ENCODE measurements at regions not wholly inside any gene's neighbourhood (a gene's known extent, or its start where the extent isn't known, plus 50 kb on each side); places are given as distances from the start of the nearest gene placed in this dataset.

DNA sequence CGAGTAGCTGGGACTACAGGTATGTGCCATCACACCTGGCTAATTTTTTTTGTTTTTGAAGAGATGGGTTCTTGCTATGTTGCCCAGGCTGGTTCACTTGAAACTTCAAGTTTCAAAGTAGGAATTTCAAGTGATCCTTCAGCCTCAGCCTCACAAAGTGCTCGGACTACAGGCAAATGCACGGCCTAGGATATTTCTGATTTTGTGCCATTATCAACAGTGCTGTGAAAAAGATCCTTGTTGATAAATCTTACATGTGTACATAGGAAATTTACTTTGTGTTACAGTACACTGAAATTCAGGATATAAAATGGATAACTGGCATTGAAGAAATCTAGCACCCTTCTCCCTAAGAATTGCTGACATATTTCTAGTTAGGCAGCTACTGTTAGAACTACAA is 184.6 kb upstream of the PRDM1 start:
- no peak for DNase-seq

DNA sequence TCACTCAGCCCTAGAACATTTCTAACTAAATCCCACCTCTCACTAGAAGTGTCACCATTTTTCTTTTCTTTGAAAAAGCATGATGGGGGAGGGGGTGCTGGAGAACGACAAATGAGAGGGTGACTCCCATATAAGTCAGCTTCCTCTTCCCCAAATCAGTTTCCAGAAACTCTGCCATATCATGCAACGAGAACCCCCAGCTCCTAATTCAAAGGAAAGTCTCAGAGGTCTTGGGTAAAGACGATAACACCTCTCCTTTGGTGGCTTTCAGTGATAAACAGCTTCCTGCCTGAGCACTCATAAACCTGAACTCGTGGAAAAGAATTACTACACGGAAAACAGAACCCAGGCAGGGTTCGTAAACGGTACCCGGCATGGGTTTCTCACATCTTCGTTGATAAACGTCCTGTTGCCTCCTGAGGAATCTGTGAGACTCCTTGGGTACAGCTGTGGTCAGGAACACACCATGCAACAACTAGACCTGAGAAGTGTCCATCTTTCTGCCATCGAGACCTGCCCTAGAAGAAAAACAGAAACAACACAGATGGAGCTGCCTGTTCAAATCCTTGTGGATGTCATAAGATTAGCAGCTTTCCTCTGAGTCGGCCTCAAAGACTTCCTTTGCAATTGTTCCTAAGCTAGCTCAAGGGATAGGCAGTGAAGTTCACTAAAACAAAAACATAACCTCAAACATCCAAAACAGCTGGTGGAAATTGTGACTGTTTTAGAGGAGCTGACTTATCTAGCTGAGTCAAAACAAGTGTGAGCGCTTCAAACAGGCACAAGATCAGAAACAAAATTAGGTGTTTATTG is 185.8 kb upstream of the PRDM1 start:
- DNase-seq = peak; percentile 61

DNA sequence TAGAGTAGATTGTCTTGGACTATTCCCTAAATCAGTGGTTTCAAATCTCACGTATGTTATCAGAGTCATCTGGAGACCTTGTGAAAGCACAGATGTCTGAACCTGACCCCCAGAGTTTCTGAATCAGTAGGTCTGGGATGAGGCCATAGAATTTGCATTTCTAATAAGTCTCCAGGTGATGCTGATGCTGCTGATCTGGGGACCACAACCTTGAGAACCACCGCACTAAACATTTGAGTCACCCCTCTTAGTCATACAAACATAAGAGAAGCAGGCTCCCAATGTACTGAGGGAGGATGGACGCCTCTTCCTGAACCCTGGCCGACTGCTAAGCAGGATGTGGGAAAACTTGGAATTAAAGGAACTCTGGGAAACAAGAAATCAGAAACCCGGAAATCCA is 187.8 kb upstream of the PRDM1 start:
- DNase-seq = no peak

DNA sequence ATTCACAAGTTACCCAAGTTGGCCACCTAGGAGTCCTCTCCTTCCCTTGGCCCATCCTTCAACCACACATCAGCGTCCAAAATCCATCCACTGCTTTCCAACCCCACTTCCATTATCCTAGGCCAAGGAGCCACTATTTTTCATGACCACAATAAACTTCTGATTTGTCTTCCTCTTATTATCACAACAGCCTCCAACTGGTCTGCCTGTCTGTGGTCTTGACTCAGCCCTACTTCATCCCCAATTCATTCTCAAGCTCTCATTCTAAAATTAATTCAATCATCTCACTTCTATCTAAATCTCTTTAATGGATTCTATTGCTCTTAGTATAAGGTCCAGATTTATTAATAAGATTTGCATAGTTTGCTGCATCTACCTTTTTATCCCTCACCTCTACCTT is 189.0 kb upstream of the PRDM1 start:
- DNase-seq = no peak

DNA sequence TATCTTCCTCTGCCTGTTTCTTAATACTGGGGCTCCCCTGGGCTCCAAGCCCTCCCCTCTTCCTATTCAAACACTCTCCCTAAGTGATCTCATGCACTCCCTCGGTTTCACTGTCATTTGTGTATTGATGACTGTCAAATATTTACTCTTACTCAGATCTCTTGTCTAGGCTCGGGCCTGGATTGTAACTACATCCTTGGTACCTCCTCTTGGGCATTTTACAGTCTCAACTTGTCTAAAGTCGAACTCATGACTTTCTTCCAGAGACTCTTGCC is 189.4 kb upstream of the PRDM1 start:
- DNase-seq = no peak

DNA sequence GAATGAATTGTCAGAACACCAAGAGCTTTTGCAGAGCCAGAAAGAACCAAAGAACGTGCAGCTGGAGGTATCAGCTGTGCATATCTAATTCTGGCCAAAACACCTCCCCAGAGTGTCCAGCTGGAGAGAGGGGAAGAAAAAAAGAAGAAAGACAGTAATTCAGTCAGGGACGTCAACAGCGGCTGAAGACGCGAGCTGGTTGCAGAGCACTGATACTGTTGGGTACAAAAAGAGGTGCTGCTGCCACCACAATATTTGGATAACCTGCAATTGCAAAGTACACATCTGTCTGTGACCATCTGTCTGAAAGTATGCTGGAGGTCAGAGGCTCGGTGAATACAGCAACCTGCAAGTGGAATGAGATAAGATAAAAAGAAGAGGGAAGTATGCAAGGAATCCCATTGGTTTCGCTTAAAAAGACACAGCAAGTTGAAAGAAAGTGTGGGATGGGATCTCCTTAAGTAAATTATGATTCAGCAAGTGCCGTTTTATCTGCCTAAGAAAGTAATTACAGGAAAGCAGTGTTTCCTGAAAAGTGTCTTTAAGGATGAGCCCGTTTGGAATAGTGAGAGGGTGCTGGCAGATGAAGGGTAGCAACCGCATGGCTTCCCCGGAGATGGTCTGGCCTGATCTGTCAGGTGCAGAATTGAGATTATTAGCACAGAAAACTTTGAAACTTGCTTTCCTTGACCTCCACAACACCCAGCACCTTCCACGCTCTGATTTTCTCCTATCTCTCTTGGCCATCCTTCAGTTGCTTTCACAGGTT is 189.9 kb upstream of the PRDM1 start:
- DNase-seq = no peak

DNA sequence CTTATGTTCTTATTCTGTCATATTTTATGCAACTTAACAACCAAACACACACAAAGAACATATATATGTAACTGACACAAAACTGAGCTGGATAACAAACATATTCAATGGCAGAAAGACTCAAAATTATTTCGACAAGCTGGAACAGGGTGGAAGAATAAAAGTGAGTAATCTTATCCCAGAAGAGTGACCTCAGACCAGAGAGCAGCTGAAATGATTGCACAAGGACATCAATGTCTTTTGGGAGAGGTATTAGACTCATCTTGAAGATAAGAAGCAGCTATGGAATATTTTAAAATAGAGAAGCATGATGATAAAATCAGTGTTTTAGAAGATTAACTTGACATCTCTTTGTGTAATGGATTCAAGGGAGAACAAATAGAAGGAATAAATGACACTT is 191.6 kb upstream of the PRDM1 start:
- peak; percentile 53 for DNase-seq

DNA sequence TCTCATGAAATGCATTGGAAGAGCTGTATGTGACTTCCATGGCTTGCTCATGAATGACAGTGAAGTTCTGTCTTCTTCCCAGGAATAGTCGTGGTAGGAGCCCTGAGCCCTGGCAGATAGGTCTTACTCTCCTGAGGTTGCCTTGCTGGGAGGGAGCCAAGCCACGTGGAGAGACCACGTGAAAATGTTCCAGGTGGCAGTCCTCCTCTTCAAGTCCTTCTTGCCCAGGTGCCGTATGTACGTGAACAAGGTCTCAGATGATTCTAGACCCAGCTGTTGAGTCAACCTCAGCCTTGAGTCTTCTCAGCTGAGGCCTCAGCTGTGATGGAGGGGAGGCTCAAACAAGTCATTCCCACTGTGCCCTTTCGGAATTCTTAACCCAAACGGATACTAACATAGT is 192.4 kb upstream of the PRDM1 start:
- DNase-seq = no peak

DNA sequence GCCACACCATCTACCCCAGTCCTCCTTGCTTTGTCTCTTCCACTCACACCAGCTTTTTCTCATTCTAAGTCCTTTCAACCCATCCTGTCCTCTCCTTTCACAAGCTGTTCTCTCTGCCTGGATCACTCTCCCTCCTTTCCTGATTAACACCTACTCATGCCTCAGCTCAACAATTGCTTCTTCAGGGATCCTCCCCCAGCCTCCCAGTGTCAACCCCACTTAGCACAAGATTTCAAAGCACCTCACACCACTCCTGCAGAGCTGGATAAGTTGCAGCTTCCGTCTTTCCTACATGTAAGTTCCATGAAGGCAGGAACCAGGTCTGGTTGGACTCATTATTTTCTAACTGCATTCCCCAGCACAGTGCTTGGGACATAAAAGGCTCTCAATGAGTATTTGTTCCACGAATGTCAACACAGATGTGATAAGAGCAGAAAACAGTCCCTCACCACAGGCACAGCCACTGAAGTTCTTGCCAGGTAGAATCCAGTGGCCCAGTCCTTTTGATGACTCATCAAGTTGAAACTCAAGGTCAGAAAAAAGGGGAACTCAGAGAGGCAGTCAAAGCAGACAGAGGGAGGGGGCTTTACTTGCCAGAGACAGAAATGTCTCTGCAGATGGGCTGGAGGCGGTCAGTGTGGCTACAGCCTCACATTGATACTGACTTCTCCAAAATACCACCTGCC is 193.4 kb upstream of the PRDM1 start:
- DNase-seq = no peak

DNA sequence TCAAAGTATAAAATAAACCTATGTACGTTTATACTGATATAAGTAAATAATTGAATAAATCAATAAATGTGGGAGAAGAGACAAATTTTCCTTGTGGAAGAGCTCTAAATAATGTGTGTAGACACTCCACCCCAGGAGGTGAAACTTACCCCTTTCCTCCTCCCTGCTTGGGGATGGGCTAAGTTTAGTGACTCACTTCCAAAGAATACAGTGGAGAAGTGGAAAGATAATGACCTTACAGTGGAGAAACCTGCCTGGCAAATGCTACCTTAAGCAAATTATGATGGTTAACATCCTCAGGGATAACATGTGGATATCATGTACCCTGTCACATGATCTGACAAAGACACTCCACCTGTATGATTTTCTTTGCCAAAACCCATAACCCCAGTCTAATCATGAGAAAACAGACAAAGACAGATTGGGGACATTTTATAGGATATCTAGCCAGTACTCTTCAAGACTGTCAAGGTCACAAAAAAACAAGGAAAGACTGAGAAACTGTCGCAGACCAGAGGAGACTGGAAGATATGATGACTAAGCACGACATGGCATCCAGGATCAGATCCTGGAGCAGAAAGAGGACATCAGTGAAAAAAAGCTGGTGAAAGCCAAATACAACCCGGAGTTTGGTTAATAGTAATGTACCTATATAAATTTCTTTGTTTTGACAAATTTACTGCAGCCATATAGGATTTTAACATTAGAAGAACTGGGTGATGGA is 195.5 kb upstream of the PRDM1 start:
- DNase-seq = no peak

DNA sequence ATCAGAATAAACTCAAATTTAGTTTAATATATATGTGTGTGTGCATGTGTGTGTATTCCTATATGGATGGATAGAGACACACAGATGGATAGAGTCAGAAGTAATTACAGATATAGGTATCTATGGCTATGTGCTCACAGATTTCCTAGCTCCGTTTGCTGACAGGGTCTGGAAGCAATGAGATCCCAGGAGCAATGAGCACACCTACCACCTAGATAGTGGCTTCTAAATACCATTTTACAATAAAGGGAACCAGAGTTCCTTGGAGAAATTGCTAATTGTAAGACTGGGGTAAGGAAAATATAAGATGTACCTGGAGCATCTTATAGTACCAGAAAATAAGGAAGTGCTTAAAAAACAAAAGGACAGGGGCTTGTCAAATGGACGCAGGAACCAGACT is 196.2 kb upstream of the PRDM1 start:
- no peak for DNase-seq

DNA sequence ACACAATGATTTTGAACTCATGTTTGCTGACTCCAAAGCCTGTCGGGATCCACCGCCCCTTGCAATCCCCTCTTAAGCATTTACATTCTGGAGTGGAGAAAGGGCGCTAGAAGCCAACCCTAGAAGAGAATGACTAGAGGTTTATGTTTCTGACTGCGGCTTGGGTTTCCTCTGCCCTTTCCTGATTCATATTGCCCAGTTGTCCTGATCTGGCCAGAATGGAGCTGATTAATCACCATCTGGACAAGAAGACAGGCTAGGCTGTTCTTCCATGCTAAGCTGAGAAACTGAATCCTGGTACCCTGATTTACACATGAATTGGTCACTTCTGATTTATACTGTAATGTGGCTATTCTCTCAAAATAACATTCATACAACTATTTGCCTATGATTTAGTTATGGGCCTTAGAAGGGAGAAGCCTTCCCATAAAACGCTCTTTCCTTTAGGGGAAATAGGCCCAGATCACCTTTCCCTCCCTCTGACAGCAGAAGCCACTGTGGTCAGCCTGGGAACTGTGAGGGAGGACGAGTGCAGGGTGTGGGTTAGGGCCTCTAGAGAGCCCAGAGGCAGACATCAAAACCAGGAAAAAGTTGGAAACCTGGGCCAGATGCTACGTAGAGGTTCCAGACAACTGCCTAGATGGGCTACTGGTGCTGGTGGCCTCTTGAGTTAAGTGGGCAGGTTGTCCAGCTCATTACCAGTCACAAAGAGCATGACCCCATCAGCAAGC is 199.2 kb upstream of the PRDM1 start:
- DNase-seq = no peak

DNA sequence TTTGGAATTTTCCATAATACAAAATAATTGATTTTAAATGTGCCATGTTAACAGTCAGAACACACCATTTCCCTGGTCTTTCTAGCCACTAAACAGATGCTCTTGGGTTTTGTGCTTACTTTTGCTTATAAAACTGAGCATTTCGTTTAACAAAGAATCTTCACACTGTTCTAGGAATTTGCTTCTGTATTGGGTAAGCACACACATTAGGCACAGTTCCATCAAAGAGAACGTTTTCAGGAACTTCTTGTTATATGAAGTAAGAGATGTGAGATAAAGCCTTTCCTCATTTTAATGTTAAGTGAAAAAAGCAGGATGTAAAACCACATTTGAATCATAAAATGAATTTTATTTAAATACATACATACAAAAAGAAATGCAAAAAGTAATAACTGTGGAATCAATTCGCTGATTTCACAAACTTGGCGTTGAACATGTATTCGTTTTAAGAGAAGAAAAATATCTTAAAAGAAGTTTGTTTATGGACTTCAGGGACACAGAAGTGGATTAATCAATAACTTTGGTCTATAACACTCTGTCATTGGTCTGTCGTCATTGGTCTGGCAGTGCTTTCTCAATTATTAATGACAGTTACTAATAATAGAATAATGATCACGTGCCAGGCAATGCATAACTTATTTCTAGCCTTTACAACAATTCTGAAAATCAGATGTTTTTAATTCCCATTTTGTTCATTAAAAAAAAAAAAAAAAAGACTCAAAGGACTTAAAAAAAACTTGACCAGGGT is 199.9 kb upstream of the PRDM1 start:
- DNase-seq = peak; percentile 74

DNA sequence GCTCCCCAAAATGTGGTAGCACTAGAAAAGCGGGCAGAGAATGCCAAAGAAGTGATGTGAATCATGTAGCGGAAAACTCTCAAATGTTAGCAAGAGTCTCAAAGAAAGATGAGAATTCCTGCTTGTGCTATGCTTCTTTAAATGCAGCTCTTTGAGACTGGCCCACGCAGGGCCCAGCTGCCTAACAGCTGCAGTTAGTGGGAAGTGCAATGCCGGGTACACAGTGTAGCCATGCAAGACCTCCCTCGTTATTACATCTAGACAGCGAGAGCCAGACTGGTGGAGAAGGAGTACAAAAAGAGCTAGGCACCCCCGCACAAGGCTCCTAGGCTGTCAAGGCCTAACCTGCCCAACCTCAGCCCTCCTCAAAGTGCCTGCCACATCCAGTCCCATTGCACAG is 201.7 kb upstream of the PRDM1 start:
- DNase-seq = no peak

DNA sequence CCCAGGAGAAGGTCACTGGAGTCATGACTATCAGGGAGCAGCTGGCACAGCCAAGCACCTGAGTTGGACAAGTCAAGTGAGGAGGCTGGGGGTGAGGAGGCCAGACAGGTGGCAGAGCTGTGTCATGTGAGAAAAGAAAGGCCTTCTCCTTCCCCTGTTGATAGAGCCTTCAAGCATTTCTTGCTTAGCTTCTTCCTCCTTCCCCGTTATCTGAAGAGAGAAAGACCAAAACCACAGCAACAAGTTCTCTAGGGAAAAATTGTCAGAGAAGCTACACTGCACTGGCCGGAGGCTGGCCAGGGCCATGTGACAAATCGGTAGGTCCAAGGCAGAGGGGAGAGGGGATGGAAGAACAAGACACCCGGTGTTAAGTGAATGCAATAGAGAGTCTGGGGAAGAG is 202.1 kb upstream of the PRDM1 start:
- DNase-seq = no peak

DNA sequence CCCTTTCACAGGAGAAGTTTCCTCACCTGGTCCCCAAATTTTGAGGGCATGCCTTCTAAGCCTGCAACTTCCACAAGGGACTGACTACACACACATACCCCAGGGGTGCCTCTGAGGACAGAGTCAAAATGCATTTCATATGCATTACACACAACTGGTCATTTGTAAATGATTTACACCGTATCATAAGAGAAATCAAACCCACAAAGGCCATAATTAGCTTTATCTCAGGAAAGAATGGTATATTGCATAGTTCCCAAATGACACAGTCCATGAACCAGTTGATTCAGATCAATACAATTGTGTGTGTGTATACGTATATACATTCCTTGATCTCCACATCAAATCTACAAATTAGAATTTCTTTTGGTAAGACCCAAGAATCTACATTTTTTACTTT is 203.3 kb upstream of the PRDM1 start:
- no peak for DNase-seq

DNA sequence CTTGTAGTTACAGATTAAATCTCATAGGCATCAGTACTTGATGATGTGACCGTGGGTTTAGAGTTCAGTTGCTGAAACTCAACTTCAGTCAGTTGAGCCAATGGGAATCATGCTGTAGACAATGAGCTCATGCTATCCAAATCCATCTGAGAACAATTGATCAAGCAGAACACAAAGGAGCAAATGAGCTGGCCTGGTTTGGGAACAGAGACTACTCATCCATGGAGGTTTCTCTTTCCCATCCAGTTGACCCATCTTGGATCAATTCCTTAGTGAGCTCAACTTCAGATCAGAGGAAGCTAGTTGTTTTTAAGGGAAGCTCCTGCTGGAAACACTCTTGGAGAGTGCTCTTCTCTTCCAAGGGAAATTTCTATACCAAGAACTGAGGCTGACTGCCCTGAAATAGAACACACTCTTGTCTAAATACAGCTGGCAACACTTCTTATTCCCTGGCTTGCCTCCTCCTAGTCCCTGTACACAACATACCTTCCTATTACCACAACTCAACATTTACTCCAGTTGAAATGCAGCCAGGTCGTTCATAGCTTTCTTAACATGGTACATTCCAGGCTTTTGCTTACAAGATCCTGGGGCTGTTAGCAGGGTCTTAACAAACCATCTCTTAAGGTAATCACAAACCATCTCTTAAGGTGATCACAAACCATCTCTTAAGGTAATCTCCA is 203.9 kb upstream of the PRDM1 start:
- no peak for DNase-seq

DNA sequence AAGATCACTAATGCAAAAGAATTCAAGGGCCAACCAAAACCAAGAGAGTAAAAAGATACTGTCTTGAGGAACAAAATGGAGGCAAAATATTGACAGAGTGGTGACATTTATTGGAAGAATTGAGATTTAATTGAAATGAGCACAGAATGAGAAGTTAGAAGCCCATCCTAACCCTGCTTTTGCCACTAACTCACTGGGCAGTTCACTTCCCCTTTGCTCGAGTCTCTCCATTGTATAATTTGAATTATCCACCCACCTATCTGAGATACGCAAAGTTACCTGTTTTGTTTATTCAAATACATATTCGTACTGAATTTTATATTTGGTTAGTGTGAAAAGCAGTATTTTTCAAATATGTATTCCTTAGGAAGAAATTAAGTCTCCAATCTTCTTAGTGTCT is 204.5 kb upstream of the PRDM1 start:
- DNase-seq = no peak

DNA sequence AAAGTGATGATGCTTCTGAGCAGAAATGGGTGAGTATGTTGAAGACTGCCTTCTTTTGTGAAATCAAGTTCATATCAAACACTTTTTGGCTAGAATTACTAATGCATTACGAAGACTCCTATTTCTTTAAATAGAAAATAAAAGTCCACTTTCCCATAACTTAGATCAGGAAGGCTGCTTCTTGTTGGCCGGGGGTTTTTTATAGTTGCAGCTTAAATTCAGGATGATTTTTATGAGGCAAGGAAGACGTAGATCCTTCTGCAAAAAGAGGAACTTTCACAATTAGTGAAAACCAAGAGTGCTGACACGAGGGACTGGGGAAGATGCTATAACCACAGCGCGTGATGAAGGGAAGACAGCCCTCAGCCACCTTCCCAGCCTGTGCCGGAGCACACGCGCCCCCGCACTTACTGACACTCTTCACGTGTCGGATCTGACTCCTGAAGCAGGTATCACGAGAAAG is 206.1 kb upstream of the PRDM1 start:
- peak; percentile 98 for DNase-seq

DNA sequence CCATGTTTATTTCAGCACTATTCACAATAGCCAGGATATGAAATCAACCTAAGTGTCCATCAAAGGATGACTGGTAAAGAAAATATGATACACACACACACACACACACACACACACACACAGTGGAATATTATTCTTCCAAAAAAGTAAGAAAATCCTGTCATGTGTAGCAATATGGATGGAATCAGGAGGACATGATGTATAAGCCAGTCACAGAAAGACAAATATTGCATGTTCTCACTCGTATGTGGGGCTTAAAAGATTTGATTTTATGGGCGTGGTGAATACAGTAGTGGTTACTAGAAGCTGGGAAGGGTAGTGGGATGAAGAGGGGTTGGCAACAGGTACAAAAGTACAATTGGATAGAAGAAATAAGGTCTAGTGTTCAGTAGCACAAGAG is 207.0 kb upstream of the PRDM1 start:
- DNase-seq = no peak

DNA sequence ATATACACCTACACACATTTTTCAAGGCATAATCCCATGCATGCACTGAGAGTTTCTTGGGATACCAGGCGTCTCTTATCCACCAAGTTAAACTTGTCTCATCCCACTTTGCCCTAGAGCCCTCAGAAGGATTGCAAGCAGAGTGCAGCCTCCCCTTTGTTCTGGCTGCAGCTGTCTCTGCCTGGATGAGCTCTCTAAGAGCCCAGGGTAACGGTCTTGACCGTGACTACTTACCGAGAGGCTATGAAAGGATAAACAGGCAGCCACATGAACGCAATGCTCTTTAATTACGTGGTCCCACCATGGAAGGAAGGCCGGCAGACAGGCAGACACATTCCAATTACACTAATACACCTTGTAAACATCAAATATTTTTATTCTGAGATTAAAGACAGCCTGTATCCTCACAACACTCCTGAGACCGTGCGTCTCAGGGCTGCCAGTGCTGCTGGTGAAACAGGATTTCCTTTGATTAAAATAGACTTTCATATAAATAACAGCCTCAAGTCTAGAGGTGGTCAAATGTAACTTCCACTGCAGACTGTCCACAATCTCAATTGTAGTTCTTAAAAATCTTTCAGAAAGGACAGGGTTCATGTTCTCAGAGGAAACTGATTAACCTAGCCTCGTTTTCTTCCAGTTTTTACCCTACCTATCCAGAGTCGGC is 210.0 kb upstream of the PRDM1 start:
- no peak for DNase-seq

Measured in suppressor macrophage treated with lipopolysaccharide for 4 hours (primary cell).